Esophagus mucosa (tissue), 1 donor: ENCODE measurements at regions not wholly inside any gene's neighbourhood (a gene's known extent, or its start where the extent isn't known, plus 50 kb on each side); places are given as distances from the start of the nearest gene placed in this dataset.

Source experiments
- ATAC-seq: fragments of 200-7000 bp; cut with Tn5 transposase; one replicate; pipeline ENCODE4 v1.9.1; 2020
- donor health status: DM: yes; HTN: yes; CAD: no.

GRCh38 chr12:105933671-105934665 lies 204.8 kb downstream of the NUAK1 start:
- peak; percentile 79 for ATAC-seq

- peak; percentile 30 for ATAC-seq
Observed at GRCh38 chr12:105935106-105935505, 203.6 kb downstream of the NUAK1 start.

- ATAC-seq = no peak
Observed at GRCh38 chr12:105935981-105936380, 202.8 kb downstream of the NUAK1 start.

GRCh38 chr12:105936496-105936895 lies 202.3 kb downstream of the NUAK1 start:
- no peak for ATAC-seq

GRCh38 chr12:105937009-105937408 lies 201.7 kb downstream of the NUAK1 start:
- no peak for ATAC-seq

- no peak for ATAC-seq
Observed at GRCh38 chr12:105939181-105939721, 199.5 kb downstream of the NUAK1 start.

- no peak for ATAC-seq
Observed at GRCh38 chr12:105942281-105942680, 196.5 kb downstream of the NUAK1 start.

GRCh38 chr12:105943525-105943924 lies 195.2 kb downstream of the NUAK1 start:
- ATAC-seq = no peak

- no peak for ATAC-seq
Observed at GRCh38 chr12:105944628-105945027, 194.1 kb downstream of the NUAK1 start.

GRCh38 chr12:105945880-105946279 lies 192.9 kb downstream of the NUAK1 start:
- no peak for ATAC-seq

GRCh38 chr12:105946493-105946901 lies 192.3 kb downstream of the NUAK1 start:
- no peak for ATAC-seq

- no peak for ATAC-seq
Observed at GRCh38 chr12:105947906-105948305, 190.8 kb downstream of the NUAK1 start.

- no peak for ATAC-seq
Observed at GRCh38 chr12:105948331-105948730, 190.4 kb downstream of the NUAK1 start.

- no peak for ATAC-seq
Observed at GRCh38 chr12:105949391-105949790, 189.4 kb downstream of the NUAK1 start.

- no peak for ATAC-seq
Observed at GRCh38 chr12:105951732-105952131, 187.0 kb downstream of the NUAK1 start.

GRCh38 chr12:105954951-105955931 lies 183.5 kb downstream of the NUAK1 start:
- no peak for ATAC-seq

GRCh38 chr12:105955976-105956375 lies 182.8 kb downstream of the NUAK1 start:
- no peak for ATAC-seq

GRCh38 chr12:105956662-105957457 lies 181.9 kb downstream of the NUAK1 start:
- ATAC-seq = no peak

GRCh38 chr12:105960319-105961083 lies 178.3 kb downstream of the NUAK1 start:
- no peak for ATAC-seq

GRCh38 chr12:105961821-105962671 lies 176.7 kb downstream of the NUAK1 start:
- ATAC-seq = no peak
